ENCODE measurements at regions not wholly inside any gene's neighbourhood (a gene's known extent, or its start where the extent isn't known, plus 50 kb on each side); places are given as distances from the start of the nearest gene placed in this dataset.

DNA sequence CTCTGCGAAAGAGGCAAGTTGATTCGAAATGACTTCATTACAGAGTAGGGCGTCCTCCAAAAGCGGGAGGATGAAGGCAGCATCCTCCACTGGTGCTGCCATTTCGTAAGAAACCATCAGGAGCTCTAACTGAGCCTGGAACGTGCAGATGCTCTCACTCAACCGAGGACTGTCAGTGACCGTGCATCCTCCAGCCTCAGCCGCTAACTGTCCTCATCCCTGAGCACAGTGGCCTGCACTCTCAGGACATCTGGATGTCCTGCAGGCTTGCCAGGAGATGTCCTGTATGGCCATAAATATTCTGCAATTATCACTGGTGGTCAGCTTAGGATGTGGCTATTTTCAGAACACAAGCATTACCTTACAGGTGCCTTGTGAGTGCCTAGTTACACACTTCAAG is 107.1 kb upstream of the ADRA2C start:
- TF ChIP-seq, protein P1, sequence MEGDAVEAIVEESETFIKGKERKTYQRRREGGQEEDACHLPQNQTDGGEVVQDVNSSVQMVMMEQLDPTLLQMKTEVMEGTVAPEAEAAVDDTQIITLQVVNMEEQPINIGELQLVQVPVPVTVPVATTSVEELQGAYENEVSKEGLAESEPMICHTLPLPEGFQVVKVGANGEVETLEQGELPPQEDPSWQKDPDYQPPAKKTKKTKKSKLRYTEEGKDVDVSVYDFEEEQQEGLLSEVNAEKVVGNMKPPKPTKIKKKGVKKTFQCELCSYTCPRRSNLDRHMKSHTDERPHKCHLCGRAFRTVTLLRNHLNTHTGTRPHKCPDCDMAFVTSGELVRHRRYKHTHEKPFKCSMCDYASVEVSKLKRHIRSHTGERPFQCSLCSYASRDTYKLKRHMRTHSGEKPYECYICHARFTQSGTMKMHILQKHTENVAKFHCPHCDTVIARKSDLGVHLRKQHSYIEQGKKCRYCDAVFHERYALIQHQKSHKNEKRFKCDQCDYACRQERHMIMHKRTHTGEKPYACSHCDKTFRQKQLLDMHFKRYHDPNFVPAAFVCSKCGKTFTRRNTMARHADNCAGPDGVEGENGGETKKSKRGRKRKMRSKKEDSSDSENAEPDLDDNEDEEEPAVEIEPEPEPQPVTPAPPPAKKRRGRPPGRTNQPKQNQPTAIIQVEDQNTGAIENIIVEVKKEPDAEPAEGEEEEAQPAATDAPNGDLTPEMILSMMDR (IDR thresholded peaks at IDR 0.05; ENCODE audit: poor library complexity, severe bottlenecking), result no peak
- TF ChIP-seq POLR2AphosphoS5 (IDR thresholded peaks at IDR 0.05) (no peak), EP300 (conservative IDR thresholded peaks at IDR 0.05; ENCODE audit: poor library complexity, severe bottlenecking) (no peak), SMC3 (conservative IDR thresholded peaks at IDR 0.05; ENCODE audit: poor library complexity) (no peak), MXI1 (conservative IDR thresholded peaks at IDR 0.05; ENCODE audit: poor library complexity, severe bottlenecking) (no peak), EZH2 (IDR thresholded peaks at IDR 0.05; ENCODE audit: borderline replicate concordance, insufficient read depth, low read length, poor library complexity, severe bottlenecking) (no peak)
- TF ChIP-seq, protein P2, sequence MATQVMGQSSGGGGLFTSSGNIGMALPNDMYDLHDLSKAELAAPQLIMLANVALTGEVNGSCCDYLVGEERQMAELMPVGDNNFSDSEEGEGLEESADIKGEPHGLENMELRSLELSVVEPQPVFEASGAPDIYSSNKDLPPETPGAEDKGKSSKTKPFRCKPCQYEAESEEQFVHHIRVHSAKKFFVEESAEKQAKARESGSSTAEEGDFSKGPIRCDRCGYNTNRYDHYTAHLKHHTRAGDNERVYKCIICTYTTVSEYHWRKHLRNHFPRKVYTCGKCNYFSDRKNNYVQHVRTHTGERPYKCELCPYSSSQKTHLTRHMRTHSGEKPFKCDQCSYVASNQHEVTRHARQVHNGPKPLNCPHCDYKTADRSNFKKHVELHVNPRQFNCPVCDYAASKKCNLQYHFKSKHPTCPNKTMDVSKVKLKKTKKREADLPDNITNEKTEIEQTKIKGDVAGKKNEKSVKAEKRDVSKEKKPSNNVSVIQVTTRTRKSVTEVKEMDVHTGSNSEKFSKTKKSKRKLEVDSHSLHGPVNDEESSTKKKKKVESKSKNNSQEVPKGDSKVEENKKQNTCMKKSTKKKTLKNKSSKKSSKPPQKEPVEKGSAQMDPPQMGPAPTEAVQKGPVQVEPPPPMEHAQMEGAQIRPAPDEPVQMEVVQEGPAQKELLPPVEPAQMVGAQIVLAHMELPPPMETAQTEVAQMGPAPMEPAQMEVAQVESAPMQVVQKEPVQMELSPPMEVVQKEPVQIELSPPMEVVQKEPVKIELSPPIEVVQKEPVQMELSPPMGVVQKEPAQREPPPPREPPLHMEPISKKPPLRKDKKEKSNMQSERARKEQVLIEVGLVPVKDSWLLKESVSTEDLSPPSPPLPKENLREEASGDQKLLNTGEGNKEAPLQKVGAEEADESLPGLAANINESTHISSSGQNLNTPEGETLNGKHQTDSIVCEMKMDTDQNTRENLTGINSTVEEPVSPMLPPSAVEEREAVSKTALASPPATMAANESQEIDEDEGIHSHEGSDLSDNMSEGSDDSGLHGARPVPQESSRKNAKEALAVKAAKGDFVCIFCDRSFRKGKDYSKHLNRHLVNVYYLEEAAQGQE (IDR thresholded peaks at IDR 0.05; ENCODE audit: borderline replicate concordance), result no peak

Data from neural cell (in vitro differentiated cells).